GM19239 (cell line): ENCODE measurements at regions not wholly inside any gene's neighbourhood (a gene's known extent, or its start where the extent isn't known, plus 50 kb on each side); places are given as distances from the start of the nearest gene placed in this dataset.
"Not testable (repeated sequence)": the region's sequence is repeated elsewhere in the genome, so short reads cannot be mapped to it uniquely, and the experiment has no call there.

Experiments used
- DNase-seq: peaks from one replicate; pipeline ENCODE4 v3.0.0; 2011; ENCODE audit warnings: low spot score; ENCODE audit not compliant: insufficient read length
- FAIRE-seq: peaks from 2 replicates; lab custom pipeline; 2011; peaks lifted over from hg19 to GRCh38; lab: Jason Lieb, UNC

GRCh38 chr11:23590596-23591308, 730.5 kb upstream of the CCDC179 start:
- DNase-seq (no peak), FAIRE-seq (no peak)

DNA sequence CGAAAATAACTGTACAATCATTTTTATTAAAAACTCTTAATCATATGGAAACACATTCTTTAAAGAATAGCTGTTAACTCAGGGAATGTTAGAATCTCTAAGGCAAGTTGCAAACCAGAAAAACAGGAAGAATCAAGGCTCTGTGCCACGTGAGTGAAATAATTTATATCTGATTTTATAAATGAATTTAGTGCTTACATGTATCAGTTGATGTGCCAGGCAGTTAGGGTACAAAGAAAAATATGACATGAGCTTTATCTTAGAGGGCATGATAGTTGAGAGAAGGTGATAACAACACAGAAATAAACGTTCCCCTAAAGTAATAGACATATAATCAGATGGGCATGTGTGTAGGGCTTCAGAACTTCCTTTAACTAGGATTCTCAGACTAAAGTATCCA, 734.5 kb upstream of the CCDC179 start:
- DNase-seq, result no peak
- FAIRE-seq, result no peak

DNA sequence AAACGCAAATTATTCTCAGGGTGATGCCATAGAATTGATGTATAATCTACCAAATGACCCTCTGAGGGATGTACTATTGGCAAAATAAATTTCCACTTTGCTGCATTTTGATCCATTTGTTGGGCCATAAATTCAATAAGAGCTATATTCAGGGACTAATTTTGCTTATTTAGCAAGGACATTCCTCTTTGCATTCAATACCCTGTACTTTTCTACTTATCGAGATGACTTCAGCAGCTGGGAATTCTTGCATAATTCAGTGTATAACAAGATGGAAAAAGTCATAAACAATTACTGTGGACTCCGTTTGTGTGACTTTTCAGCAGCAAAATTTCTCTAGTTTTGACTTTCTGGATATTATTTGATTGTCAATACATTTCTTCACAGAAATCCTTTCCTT, 744.7 kb upstream of the CCDC179 start:
- no peak for DNase-seq
- FAIRE-seq, result no peak

DNA sequence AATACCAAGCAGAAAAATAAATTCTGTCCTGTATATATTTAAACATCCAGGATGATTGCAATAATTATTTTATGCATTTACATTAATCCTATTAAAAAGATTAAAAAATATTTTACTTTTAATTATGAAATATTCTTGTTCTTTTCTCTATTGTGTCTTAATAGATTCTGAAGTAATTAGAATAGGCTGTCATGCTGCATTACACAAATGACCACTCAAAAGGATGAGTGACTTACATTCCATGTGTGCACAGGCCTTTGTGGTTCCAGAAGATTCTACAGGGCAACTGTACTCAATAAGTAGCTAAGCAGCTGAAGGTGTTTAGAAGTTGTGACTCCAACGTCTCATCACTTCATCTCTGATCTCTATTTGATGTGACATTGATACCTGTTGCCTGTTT, 745.9 kb upstream of the CCDC179 start:
- DNase-seq (no peak), FAIRE-seq (no peak)

DNA sequence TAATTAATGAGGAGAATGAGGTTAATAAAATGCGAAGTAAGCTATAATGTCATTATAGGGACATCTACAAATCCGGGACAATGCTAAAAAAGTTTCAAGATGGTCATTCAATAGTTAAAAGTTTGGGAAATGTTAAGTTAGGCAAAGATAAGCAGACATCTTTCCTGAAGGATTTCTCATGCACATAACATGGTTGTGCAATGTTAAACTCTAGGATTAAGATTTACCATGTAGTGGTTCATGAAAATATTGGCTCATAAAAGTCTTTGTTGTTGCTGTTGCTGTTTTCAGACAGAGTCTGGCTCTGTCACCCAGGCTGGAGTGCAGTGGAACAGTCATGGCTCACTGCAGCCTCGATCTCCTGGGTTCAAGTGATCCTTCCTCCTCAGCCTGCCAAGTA, 751.5 kb upstream of the CCDC179 start:
- FAIRE-seq (no peak), DNase-seq (no peak)

DNA sequence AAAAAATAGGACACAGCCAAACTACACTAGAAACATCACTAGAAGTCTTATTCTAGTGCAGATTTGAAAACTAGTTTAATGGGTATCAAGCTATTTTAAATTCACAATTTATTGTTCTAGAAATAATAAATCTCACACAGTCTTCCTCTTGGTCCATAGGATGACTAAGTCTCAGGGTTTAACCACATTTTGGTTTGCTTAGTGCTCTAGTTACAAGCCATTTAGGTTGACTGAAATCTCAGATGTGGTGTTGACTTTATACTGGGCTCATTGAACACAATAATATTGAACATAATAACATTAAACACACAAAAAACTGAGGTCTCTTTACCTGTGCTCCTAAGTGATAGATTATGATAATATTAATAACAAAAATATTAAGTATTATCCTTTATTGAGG, 760.3 kb upstream of the CCDC179 start:
- no peak for DNase-seq

DNA sequence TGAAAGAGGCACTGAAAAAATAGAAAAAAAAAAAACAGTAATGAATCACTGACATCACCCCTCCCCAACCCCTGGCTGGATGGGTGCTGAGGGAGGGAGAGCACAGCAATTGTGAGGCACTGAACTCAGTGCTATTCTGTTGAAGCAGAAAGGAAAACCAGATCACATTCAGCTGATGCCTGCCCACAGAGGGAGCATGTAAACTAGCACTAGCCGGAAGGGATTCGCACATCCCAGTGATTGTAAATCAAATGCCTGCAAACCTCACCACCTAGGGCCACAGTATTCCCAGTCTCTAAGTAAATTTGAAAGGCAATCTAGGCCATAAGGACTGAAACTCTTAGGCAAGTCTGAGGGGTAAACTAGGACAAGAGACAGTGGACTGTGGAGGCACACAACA, 772.0 kb upstream of the CCDC179 start:
- DNase-seq (no peak), FAIRE-seq (no peak)

More for the DNA sequence above, 760.3 kb upstream of the CCDC179 start:
- no peak for FAIRE-seq

DNA sequence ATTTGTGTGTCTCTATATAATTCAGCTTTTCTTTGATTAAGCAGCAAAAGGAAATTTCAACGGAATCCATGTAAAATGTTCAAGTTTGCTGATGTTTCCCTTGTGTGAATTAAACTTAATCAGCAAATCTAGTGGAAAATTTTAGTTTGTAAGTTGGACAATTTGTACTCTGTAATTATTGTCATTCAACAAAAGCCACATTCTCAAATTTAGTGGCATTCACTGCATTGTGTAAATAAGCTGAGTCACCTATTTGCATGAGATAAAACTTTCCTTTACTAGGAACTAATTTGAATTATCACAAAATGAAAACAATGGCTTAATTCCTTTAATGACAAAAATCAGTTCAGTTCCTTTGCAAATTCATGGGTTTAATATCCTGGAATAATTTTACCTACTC, 784.2 kb upstream of the CCDC179 start:
- DNase-seq (no peak), FAIRE-seq (no peak)

DNA sequence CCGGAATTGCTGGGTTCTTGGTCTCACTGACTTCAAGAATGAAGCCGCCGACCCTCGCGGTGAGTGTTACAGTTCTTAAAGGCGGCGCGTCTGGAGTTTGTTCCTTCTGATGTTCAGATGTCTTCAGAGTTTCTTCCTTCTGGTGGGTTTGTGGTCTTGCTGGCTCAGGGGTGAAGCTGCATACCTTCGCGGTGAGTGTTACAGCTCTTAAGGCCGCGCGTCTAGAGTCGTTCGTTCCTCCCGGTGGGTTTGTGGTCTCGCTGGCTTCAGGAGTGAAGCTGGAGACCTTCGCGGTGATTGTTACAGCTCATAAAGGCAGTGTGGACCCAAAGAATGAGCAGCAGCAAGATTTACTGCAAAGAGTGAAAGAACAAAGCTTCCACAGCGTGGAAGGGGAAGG, 792.1 kb upstream of the CCDC179 start:
- not testable (repeated sequence) for DNase-seq, FAIRE-seq

DNA sequence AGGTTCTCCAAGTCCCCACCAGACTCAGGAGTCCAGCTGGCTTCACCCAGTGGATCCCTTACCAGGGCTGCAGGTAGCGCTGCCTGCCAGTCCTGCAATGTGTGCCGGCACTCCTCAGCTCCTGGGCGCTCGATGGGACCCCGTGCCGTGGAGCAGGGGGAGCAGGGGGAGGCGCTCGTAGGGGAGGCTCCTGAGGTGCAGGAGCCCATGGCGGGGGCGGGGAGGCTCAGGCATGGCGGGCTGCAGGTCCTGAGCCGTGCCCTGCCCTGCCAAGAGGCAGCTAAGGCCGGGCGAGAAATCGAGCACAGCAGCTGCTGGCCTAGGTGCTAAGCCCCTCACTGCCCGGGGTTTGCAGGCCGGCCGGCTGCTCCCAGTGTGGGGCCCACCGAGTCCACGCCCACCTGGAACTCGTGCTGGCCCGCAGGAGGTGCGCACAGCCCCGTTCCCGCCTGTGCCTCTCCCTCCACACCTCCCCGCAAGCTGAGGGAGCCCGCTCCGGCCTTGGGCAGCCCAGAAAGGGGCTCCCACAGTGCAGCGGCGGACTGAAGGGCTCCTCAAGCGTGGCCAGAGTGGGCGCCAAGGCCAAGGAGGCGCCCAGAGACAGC, 792.9 kb upstream of the CCDC179 start:
- DNase-seq, result no peak
- FAIRE-seq, result no peak

GRCh38 chr11:23668324-23668723, 808.0 kb upstream of the CCDC179 start:
- FAIRE-seq, result no peak

DNA sequence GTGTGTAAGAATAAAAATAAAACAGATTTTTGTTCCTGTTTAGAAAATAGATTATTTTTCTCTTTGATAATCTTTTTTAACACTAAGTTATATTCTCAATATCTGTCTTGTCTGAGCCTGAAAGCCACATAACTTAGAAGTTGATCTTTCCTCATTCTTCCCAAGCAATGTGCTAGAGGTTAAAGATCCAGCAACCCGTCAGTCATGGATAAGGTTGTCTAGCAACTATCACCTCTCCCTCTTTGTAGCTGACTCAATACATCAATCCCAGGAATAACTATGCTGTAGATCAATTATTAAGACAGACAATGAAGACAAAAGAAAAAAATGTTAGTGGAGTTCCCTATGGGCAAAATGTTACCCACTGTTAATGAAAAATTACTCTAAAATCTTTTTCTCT, 813.1 kb upstream of the CCDC179 start:
- DNase-seq, result no peak
- no peak for FAIRE-seq

More at GRCh38 chr11:23668324-23668723, 808.0 kb upstream of the CCDC179 start:
- no peak for DNase-seq

DNA sequence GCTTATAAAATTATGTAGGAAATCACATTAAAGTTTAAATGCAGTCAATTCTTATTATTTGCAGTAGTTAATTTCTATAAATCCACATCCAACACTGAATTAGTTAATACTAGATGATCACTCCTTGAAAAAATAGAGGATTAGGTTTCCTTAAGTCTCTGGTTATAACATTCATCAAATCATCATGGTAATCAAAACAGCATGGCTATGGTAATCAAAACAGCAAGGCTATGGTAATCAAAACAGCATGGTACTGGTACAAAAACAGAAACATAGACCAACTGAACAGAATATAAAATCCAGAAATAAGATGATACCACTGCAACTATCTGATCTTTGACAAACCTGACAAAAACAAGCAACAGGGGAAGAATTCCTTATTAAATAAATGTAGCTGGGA, 814.6 kb upstream of the CCDC179 start:
- no peak for FAIRE-seq
- no peak for DNase-seq

DNA sequence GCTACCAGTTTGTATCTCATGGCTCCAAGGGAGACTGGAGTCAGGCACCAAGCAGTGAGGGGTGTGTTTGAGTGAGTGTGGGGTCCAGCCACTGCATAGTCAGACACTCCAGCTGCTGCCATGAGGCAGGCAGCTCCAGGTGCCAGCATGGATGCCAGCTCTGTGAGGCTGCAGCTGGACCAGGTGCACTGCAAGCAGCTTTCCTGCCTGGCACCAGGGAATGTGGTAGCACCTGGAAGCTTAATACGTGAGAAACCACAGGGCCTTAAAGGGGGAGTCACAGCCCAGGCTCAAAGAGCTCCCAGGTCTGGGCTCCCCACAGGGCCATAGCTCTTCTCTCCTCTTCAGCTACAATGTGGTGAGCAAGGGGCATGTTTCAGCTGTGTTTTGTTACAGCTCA, 817.8 kb upstream of the LUZP2 start:
- no peak for FAIRE-seq
- no peak for DNase-seq

- DNase-seq, result no peak
- no peak for FAIRE-seq
These were observed 816.9 kb upstream of the LUZP2 start for GRCh38 chr11:23679981-23680380.

GRCh38 chr11:23680488-23681230, 816.2 kb upstream of the LUZP2 start:
- no peak for FAIRE-seq
- no peak for DNase-seq

DNA sequence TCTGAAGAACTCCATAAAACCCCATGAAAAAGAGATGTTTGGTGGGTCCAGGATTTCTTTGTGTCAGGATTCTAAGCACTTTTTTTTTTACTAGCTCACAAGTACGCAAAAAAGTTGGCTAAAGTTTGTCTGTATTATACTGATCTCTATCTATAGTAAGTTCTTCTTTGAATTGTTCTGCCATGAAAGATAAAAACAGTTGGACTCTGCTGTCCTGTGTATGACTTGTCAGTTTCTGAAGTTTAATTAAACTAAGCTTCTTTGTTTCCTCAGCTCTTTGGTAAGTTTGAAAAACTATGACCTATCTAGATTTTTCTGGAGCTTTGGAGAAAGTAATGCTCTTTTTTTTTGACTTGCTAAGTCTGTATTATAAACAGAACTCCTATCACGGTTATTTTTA, 812.2 kb upstream of the LUZP2 start:
- FAIRE-seq (no peak), DNase-seq (no peak)

GRCh38 chr11:23687991-23688390, 808.9 kb upstream of the LUZP2 start:
- no peak for DNase-seq
- FAIRE-seq, result no peak

DNA sequence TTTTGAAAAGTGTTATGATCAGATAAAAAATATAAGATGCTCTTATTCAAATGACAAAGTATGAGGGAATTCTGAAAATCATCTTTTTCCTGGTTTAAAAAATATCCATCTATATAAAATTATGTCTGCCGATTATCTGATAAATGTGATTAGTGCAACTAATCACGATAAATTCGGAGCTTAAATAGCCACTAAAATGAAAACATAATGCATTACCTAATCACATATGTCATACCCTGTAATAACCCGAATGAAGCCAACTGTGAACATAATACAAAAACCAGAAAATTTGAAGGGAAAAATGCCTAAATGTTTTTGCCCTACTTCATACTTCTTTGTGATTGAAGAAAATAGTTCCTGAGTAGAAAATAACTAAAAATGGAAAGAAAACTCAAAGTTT, 808.4 kb upstream of the LUZP2 start:
- no peak for FAIRE-seq
- no peak for DNase-seq

DNA sequence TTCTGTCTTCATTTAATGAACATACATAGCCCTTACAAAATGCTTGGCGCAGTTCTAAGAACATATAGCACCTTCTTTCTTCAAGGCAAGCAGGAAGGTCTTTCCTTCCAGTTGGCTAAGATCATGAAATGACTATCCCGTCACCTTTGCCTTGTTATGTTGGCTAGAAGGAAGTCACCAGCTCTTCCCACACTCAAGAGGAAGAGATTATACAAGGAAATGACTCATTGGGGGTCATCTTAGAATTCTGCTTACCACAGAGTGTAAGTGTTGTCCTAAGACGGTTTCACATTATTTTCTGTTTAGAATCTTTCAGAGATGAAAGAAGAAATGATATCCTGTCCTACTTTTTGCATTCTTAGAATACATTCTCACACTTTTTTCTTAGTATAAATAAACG, 808.0 kb upstream of the LUZP2 start:
- no peak for FAIRE-seq
- no peak for DNase-seq

- FAIRE-seq, result no peak
These were observed 800.0 kb upstream of the LUZP2 start for GRCh38 chr11:23696688-23697415.

More at GRCh38 chr11:23696688-23697415, 800.0 kb upstream of the LUZP2 start:
- DNase-seq, result no peak
